CD14-positive monocyte (primary cell): ENCODE measurements at regions not wholly inside any gene's neighbourhood (a gene's known extent, or its start where the extent isn't known, plus 50 kb on each side); places are given as distances from the start of the nearest gene placed in this dataset.

Source experiments
- DNase-seq, 3 donors: peaks; one replicate each; pipeline ENCODE4 v3.0.0-alpha.2; 2011 to 2022
- H2AFZ ChIP-seq: 2 replicates; pipeline ENCODE4 v1.6.0; 2012; ENCODE audit warnings: mild to moderate bottlenecking, low read depth, low read length, inconsistent platforms; ENCODE audit not compliant: insufficient read depth, poor library complexity, severe bottlenecking
- H3K27ac ChIP-seq, 2 donors: 1 replicate in 1 of 2; 2 replicates in 1 of 2; pipeline ENCODE4 v1.5.1; 2012 to 2013; ENCODE audit warnings: low read length in 2 of 2, control low read depth in 1 of 2, inconsistent platforms in 1 of 2, low read depth in 1 of 2, mild to moderate bottlenecking in 1 of 2
- H3K27me3 ChIP-seq, 2 donors: one replicate each; pipeline versions ENCODE4 v1.6.0 to v1.6.1; 2011 to 2013; ENCODE audit warnings: low read length in 2 of 2; ENCODE audit not compliant: control insufficient read depth in 2 of 2, insufficient read depth in 2 of 2
- H3K36me3 ChIP-seq, 2 donors: replicated peaks in 1 of 2; 1 replicate in 1 of 2; 2 replicates in 1 of 2; pipeline versions ENCODE4 v1.5.1 to v1.6.1; 2012 to 2013; ENCODE audit warnings: low read length in 2 of 2, control low read depth in 1 of 2, inconsistent platforms in 1 of 2, mild to moderate bottlenecking in 1 of 2; ENCODE audit not compliant: insufficient read depth in 2 of 2, control insufficient read depth in 1 of 2
- H3K4me1 ChIP-seq, 2 donors: 1 replicate in 1 of 2; 2 replicates in 1 of 2; pipeline versions ENCODE4 v1.5.1 to v1.6.1; 2012 to 2013; ENCODE audit warnings: low read length in 2 of 2, control low read depth in 1 of 2, inconsistent platforms in 1 of 2, mild to moderate bottlenecking in 1 of 2, moderate library complexity in 1 of 2; ENCODE audit not compliant: insufficient read depth in 2 of 2, control insufficient read depth in 1 of 2
- H3K4me2 ChIP-seq: replicated peaks from 2 replicates; pipeline ENCODE3; 2012; ENCODE audit warnings: low read length, moderate library complexity, mild to moderate bottlenecking; ENCODE audit not compliant: poor library complexity, severe bottlenecking; ENCODE audit errors: extremely low read depth
- H3K4me3 ChIP-seq, 3 experiments: fragments of 200-600 bp in 1 of 3; sonication (generic) in 1 of 3; replicated peaks in 1 of 3; 1 replicate in 2 of 3; 2 replicates in 1 of 3; pipeline ENCODE4 v1.5.1; 2011 to 2013; ENCODE audit warnings: low read length in 3 of 3, mild to moderate bottlenecking in 3 of 3, control low read depth in 2 of 3, low read depth in 2 of 3, inconsistent platforms in 1 of 3, moderate library complexity in 1 of 3
- H3K79me2 ChIP-seq: 2 replicates; pipeline ENCODE4 v1.6.0; 2012; ENCODE audit warnings: mild to moderate bottlenecking, control low read depth, inconsistent platforms, low read length, moderate library complexity; ENCODE audit not compliant: insufficient read depth
- H3K9ac ChIP-seq: 2 replicates; pipeline ENCODE4 v1.6.0; 2017; ENCODE audit warnings: low read length, mild to moderate bottlenecking; ENCODE audit not compliant: insufficient read depth, poor library complexity, severe bottlenecking
- H3K9me3 ChIP-seq, 2 donors: replicated peaks in 1 of 2; 1 replicate in 1 of 2; 2 replicates in 1 of 2; pipeline versions ENCODE4 v1.5.1 to v1.6.1; 2012 to 2013; ENCODE audit warnings: low read length in 2 of 2, control low read depth in 1 of 2; ENCODE audit not compliant: control insufficient read depth in 1 of 2, insufficient read depth in 1 of 2
- H4K20me1 ChIP-seq: 2 replicates; pipeline ENCODE4 v1.6.0; 2012; ENCODE audit warnings: mild to moderate bottlenecking, low read length, control low read depth, moderate library complexity; ENCODE audit not compliant: insufficient read depth
- H3K27ac Mint-ChIP-seq, 7 donors: one replicate each; pipeline ENCODE4 v1.8.0; 2020; ENCODE audit warnings: mild to moderate bottlenecking in 7 of 7, mixed read lengths in 7 of 7, moderate library complexity in 6 of 7, inconsistent platforms in 2 of 7
- H3K27me3 Mint-ChIP-seq, 3 donors: one replicate each; pipeline ENCODE4 v1.8.0; 2021 to 2022; ENCODE audit warnings: low read depth in 3 of 3, mild to moderate bottlenecking in 3 of 3, mixed read lengths in 3 of 3, moderate library complexity in 3 of 3, inconsistent platforms in 1 of 3
- H3K36me3 Mint-ChIP-seq, 2 donors: one replicate each; pipeline ENCODE4 v1.8.0; 2020; ENCODE audit warnings: mixed read lengths in 2 of 2, inconsistent platforms in 1 of 2, mild to moderate bottlenecking in 1 of 2
- H3K4me1 Mint-ChIP-seq: one replicate; pipeline ENCODE4 v1.8.0; 2020; ENCODE audit warnings: mild to moderate bottlenecking, mixed read lengths
- H3K4me3 Mint-ChIP-seq, 2 donors: one replicate each; pipeline ENCODE4 v1.8.0; 2020; ENCODE audit warnings: mild to moderate bottlenecking in 2 of 2, mixed read lengths in 2 of 2, moderate library complexity in 1 of 2
- H3K9me3 Mint-ChIP-seq, 7 donors: one replicate each; pipeline ENCODE4 v1.8.0; 2020 to 2022; ENCODE audit warnings: mixed read lengths in 7 of 7, mild to moderate bottlenecking in 6 of 7, moderate library complexity in 6 of 7, inconsistent platforms in 2 of 7
- CTCF ChIP-seq: fragments of 200-600 bp; IDR thresholded peaks from one replicate; pipeline ENCODE4 v1.8.0; 2022; ENCODE audit warnings: antibody characterized with exemption, mild to moderate bottlenecking
- WGBS: methylation state at CpG from one replicate; pipeline ENCODE4 v1.1.5; 2013; ENCODE audit warnings: missing lambda C conversion rate; ENCODE audit not compliant: insufficient coverage; 5-methylcytosine and 5-hydroxymethylcytosine counted together
- intact Hi-C, 2 donors: fragments of 100-400 bp; cut with micrococcal nuclease; formaldehyde crosslinking; loops; one replicate each; pipeline versions ENCODE4 v1.15.0 to v1.15.1; 2023

DNA sequence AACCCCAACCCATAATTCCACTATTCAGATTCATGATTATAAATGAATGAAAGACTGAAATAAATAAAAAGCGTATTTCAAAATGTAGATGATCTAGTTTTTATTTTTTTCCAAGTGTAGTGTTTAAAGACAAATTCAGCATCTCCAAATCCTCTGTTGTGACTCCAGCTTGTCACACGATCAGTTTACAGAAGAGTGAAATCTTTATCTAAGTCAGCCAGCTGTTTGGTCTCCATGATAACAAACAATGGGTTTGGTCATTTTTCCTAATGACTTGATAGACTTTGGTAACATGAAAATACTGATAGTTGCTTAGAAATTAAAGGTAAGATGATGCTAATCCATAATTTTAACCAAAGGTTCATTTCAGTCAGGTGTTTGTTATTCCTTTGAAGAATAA lies 114.5 kb upstream of the RASSF8 start:
- Histone ChIP-seq H3K9ac (no peak overlapping the region), H3K36me3 (no peaks in the 10 kb centered on the region), H3K27ac (no peak overlapping the region), H3K4me2 (no peak overlapping the region), H4K20me1 (no peaks in the 10 kb centered on the region), H3K4me3 (no peak overlapping the region), H2AFZ (no peak overlapping the region), H3K27me3 (no peaks in the 10 kb centered on the region), H3K79me2 (no peaks in the 10 kb centered on the region), H3K9me3 (no peaks in the 10 kb centered on the region), H3K4me1 (no peaks in the 10 kb centered on the region)
- no peaks in the 10 kb centered on the region for H3K36me3 Mint-ChIP-seq
- DNase-seq = no peak
- peaks cover 0 to 2% (median 0%) of the 10 kb centered on the region in 3 donors for H3K27me3 Mint-ChIP-seq
- H3K4me1 Mint-ChIP-seq = no peaks in the 10 kb centered on the region
- H3K9me3 Mint-ChIP-seq = peaks cover 0 to 7% (median 2%) of the 10 kb centered on the region in 7 donors
- H3K4me3 Mint-ChIP-seq = no peak overlapping the region
- TF ChIP-seq CTCF = no peak
- 80% methylated on average over 1 of the region's 2 CpGs for WGBS
- no peak overlapping the region for H3K27ac Mint-ChIP-seq
- intact Hi-C loops = no loop called here

- TF ChIP-seq CTCF = no peak
- Histone ChIP-seq H3K79me2 (no peaks in the 10 kb centered on the region), H3K27ac (no peak overlapping the region), H3K27me3 (no peaks in the 10 kb centered on the region), H3K36me3 (no peaks in the 10 kb centered on the region), H3K9me3 (no peaks in the 10 kb centered on the region), H2AFZ (no peak overlapping the region), H3K4me3 (no peak overlapping the region), H4K20me1 (no peaks in the 10 kb centered on the region), H3K4me2 (no peak overlapping the region), H3K4me1 (no peaks in the 10 kb centered on the region), H3K9ac (no peak overlapping the region)
- H3K4me1 Mint-ChIP-seq = no peaks in the 10 kb centered on the region
- no CpG with 5 or more reads among the region's 3 CpGs for WGBS
- H3K27ac Mint-ChIP-seq = no peak overlapping the region
- intact Hi-C loops = no loop called here
- peaks cover 0 to 6% (median 2%) of the 10 kb centered on the region in 7 donors for H3K9me3 Mint-ChIP-seq
- H3K27me3 Mint-ChIP-seq = peaks cover 0 to 2% (median 0%) of the 10 kb centered on the region in 3 donors
- no peaks in the 10 kb centered on the region for H3K36me3 Mint-ChIP-seq
- DNase-seq = no peak
- no peak overlapping the region for H3K4me3 Mint-ChIP-seq
Measured at GRCh38 chr12:25845415-25845814, 113.1 kb upstream of the RASSF8 start.
